HG02798 (cell line): ENCODE measurements at regions not wholly inside any gene's neighbourhood (a gene's known extent, or its start where the extent isn't known, plus 50 kb on each side); places are given as distances from the start of the nearest gene placed in this dataset.

Experiments
- ATAC-seq: cut with Tn5 transposase; IDR thresholded peaks from one replicate; pipeline ENCODE4 v1.9.1; 2021; ENCODE audit warnings: mild to moderate bottlenecking; ENCODE audit not compliant: unreplicated experiment, poor library complexity

- ATAC-seq = no peak
Measured at GRCh38 chr15:58294681-58295254, 137.0 kb upstream of the LIPC start.

DNA sequence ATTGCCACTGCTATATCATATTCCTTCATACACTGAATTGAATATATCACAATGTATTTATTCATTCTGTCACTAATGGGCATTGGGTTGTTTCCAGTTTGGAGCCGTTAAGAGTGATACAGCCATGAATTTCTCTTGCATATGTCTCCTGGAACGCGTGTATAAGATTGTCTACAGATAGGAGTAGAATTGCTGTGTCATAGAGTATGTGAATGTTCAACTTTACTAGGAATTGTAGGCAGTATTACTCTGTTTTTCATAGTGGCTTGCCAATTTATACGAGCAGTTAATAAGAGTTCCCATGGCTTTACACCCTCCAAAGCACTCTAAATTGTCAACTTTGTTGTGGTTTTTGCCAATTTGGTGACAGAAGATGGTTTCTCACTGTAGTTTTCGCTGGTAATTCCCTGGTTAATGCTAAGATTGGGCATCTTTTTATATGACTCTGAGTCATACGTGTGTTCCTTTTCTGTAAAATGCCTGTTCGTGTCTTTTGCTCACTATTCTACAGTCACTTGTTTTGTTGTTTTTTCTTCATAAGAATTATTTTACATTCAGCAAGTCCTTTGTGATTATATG is 136.1 kb upstream of the LIPC start:
- ATAC-seq = no peak

GRCh38 chr15:58296276-58296675 is 135.5 kb upstream of the LIPC start:
- no peak for ATAC-seq

DNA sequence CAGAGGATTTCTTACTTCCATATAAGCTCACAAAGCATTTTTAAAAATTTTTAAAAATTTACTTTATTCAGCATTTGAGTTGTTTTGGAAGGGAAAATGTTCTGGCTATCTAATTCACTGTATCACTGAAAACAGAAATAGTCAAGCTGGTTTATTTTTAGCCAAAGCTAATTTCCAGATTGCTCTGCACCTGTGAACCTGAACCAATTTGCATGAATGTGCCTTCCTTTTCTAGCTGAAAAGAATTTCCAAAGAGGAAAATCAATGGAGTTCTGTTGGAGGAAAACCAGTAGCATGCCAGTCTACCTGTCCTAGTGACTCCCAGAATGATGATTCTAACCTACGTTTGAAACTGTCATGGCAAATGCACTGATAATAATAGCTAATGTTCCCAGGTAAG is 134.2 kb upstream of the LIPC start:
- no peak for ATAC-seq

GRCh38 chr15:58298879-58299850 is 132.6 kb upstream of the LIPC start:
- ATAC-seq = no peak

DNA sequence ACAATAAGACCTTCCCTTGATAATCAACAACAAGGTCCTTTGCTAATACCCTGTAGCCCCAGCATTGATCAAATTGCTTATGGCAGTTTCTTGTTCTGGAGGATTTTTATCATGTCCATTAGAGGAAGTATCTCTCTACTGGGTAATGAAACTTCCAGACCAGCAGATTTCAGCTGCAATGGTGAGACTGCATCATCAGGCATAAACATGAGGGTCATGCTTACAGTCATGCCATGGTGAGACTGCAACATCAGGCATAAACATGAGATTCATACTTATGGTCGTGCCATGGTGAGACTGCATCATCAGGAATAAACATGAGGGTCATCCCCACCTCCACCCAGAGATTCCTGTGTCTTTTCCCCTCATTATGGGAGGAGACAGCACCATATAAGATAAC is 129.0 kb upstream of the LIPC start:
- no peak for ATAC-seq

- no peak for ATAC-seq
Measured at GRCh38 chr15:58303236-58303635, 128.6 kb upstream of the LIPC start.

DNA sequence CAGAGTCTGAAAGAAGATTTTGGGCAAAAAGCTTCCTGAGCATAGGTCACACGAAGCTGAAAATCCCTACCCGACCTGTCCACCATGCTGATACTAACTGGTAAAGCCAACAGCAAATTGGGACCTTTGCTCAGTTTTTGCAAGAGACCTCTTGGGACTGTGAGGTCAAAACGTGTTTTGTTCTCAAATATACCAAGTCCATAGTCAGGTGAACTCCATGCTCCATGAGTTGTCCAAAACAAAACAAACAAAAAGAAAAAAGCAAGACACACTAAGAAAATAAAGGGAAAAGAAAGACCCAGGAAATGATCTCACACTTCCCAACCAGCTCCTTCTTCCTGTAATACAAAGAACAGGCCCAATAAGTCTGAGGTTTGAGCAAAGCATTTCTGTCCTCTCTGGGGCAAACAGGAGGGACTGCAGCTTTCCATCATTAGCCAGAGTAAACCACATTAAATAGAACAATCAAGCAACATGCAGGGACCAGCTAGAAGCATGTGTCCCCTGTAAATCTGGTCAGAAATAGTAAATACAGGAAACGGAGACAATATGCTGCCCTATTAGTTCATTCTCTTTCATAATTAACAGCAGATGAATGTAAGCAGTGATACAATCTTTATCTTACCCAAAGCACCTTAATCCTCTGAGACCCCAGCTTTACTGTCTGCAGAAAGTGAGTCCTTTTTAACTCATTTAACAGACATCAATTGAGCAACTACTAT is 125.0 kb upstream of the LIPC start:
- no peak for ATAC-seq

DNA sequence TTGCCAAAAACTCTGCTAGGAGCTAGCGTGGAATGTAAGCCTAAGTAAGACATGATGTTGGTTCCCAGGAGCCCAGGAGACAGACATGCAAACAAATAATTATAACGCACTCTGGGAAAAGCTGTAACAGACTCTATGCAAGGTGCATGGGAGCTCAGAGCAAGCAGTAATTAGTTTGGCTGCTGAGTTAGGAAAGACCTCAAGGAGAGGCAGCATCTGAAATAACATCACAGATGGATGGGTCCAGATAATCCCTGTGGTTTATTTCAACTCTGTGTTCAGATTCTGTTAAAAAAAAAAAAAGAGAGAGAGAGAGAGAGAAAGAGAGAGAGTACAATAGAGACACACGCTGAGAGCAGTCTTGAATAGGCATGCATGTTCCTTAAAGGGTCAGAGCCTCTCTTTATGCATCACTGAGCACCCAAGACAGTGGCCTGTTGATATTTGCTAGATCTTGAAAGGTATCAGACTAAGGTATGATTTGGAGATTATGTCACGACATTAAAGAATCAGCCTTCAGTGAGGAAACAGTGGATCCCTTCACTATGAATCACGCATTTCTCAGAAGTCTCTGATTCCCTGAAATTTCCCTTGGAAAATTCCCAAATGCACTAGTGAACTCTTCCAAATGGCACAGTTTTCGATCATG is 124.4 kb upstream of the LIPC start:
- no peak for ATAC-seq

DNA sequence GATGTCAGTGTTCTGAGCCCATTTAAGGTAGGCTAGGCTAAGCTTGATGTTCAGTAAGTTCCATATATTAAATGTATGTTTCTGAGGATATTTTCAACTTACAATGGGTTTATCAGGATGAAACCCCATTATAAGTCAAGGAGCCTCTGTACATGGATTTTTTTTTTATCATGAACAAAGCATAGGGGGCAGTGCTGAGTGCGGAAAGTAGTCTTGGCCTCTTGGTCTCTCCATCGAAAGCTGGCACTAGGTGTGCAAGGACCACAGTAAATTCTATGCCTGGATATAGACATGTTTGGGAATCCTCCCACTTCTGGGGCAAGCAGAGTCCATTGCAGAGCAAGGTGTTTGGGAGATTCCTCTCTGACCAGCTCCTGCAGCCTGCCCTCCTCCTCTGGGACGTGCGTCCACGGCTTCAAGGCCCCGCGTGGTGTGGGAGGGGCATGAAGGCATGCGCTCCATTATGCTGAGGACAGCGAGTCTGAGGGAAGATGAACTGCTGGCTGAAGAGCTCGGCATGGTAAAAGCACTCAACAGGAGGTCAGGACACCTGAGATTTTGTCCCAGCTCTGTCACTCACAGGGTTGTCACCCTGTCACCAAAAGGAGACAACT is 122.9 kb upstream of the LIPC start:
- ATAC-seq = no peak

GRCh38 chr15:58309963-58310928 is 121.5 kb upstream of the LIPC start:
- no peak for ATAC-seq

GRCh38 chr15:58311556-58311955 is 120.2 kb upstream of the LIPC start:
- ATAC-seq = no peak

GRCh38 chr15:58312031-58312430 is 119.8 kb upstream of the LIPC start:
- no peak for ATAC-seq

- ATAC-seq = no peak
Measured at GRCh38 chr15:58313304-58313703, 118.5 kb upstream of the LIPC start.

DNA sequence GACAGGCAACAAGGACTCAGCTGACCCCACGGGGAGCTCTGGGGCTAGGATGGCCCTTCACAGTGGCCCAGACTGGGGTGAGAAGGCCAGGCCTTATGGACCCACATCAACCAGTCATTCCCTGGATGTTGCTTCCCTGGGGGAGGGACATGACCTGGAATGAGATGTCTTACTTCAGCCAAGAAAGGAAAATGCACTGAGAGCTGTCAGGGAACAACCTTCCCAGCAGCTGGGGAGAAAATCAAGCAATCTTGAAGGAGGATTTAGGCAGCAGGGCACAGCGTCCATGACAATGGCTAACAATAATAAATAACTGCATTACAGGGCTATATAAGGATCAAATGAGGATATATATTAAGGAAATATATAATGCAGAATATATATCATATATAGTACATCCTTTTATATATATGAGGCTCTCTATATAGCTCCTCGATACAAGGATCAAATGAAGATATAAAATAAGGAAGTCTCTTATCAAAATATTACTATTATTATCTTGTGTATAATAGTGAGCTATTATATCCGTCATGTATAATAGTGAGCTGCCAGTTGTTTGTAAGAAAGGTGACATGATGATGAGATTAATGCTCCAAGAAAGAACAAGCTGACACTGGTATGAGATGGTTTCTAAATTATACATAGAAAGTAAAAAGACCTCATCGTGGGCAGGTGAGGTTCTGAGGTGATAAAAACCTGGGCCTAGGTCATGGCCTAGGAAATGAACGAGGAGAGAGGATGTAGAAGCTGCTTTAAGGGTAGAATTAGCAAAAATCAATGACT is 117.8 kb upstream of the LIPC start:
- ATAC-seq = no peak

DNA sequence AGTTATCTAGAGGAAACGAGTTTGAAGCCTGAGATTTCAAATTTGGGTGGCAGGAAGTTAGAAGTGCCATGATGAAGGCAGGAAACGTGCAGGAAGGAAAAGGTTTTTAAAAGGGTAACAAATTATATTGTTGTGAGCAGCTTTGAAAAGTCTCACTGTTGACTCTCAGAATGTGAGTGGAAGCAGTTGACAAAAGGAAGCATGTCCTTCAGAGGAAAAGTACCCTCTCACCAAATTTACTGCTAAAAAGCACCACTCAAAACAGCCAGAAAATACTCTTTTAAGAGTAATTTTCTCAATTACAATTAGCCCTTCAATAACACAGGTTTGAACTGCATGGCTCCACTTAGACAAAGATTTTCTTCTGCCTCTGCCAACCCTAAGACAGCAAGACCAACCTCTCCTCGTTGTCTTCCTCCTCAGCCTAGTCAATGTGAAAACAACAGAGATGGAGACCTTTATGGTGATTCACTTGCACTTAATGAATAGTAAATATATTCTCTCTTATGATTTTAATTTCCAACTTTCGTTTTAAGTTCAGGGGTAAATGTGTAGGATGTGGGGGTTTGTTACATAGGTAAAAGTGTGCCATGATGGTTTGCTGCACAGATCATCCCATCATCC is 117.1 kb upstream of the LIPC start:
- no peak for ATAC-seq

- no peak for ATAC-seq
Measured at GRCh38 chr15:58318517-58318916, 113.3 kb upstream of the LIPC start.

- ATAC-seq = no peak
Measured at GRCh38 chr15:58321034-58321433, 110.8 kb upstream of the LIPC start.
